T-helper 9 cell (primary cell): ENCODE measurements at regions not wholly inside any gene's neighbourhood (a gene's known extent, or its start where the extent isn't known, plus 50 kb on each side); places are given as distances from the start of the nearest gene placed in this dataset.
"Not testable (repeated sequence)": the region's sequence is repeated elsewhere in the genome, so short reads cannot be mapped to it uniquely, and the experiment has no call there.

Source experiments
- DNase-seq: peaks from one replicate; pipeline ENCODE4 v3.0.0-alpha.2; 2020

DNA sequence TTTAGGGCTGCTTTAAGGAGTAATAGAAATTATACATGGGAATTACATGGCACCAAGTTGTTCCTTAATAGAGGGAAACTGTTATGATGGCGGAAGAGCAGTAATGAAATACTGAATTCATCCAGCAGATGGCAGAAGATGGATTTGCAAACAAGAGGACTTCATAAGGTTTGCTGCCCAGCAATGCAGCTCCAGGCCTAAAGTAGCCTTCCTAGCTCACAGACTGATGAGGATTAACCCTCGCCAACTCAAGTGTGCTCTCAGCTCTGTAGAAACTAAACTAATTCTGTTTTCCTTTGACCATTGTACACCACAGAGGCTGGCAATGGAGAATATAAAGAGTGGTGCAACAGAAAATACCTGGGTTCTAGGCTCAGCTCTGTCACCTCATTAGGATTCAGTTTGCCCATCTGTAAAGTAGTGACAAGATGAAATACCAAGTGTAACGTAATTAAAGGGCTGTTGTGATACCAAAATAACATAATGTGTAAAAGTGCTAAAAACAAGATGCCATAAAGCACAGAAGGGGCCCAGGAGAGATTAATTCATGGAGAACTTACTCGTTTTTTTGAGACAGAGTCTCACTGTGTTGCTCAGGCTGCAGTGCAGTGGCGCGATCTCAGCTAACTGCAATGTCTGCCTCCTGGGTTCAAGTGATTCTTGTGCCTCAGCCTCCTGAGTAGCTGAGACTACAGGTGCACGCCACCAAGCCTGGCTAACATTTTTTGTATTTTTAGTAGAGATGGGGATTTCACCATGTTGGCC lies 102.4 kb upstream of the SERBP1 start:
- DNase-seq: no peak

GRCh38 chr1:67534627-67535065 lies 104.4 kb upstream of the SERBP1 start:
- no peak for DNase-seq

- peak; percentile 4 for DNase-seq
Measured at GRCh38 chr1:67535474-67535873, 105.3 kb upstream of the SERBP1 start.

GRCh38 chr1:67536957-67537666 lies 106.9 kb upstream of the SERBP1 start:
- no peak for DNase-seq

DNA sequence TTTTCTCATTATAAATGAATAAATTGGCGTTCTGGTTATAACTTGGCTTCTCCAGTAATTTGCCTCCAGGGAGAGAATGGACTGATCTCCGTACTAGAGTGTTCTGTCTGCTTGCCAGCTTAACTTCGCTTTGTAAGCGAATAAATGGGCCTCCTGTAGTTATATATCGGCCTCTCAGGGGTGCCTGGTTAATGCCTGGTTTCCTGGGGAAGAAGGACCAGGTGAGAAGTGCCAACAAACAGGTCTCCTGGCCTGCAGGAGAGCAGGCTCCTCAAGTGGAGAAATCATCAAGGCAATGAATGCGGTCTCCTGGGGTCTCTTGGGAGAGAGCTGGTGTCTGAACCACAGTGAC lies 107.4 kb upstream of the SERBP1 start:
- no peak for DNase-seq

- no peak for DNase-seq
Measured at GRCh38 chr1:67540025-67540732, 110.0 kb upstream of the SERBP1 start.

DNA sequence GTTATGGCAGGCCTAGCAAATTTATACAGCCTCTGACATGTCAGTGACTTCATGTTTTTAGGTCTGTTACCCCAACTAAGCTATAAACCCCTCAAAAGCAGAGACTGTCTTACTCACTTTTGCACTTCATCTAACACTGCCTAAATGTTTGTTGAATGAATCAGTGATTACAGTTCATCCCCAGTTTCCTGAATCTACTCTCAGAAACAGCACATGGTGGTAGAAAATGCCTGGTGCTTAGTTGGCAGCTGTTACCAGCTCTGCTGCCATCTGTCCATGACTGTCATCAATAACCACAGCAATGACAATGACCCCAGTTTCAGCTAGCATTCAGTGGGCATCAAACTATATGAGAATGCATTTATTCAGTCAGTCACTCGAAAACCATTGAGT lies 110.5 kb upstream of the SERBP1 start:
- DNase-seq: no peak

DNA sequence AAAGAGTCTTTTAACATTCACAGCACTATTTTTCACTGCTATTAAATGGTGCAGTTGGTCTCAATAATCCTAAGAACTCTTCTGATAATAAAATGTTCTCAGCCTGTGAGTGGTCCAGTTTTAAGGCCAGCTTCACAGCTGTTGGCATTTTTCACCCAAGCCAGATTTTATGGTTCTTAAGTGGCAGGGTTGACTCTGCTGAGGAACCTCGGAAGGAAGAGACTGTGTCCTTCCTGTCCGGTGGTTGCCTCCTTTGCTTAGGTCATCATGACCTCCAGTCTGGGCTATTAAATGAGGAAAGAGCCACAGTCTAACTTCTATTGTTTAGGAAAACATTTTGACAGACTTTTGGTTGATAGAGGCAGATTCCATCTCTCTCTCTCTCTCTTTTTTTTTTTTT lies 112.5 kb upstream of the SERBP1 start:
- DNase-seq: no peak

GRCh38 chr1:67544921-67545320 lies 114.7 kb upstream of the SERBP1 start:
- no peak for DNase-seq

DNA sequence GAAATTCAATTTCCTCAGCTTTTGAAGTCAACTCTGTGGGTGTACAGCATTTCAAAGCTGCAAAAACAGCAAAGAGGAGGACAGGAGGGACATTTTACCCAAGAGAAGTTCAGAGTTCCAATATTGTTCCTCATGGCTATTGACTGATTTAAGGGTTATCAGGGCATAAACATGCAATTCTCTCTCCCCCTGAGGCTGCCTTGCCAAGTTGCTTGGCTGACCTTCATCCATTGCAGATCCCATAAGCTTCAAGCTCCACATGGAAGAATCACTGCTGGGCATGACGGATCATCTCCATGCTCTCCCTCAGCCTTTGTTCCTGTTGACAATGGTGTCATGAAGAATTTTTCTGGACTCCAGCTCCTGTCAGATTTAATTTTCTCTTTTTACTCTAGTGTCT lies 115.2 kb upstream of the SERBP1 start:
- DNase-seq: no peak

DNA sequence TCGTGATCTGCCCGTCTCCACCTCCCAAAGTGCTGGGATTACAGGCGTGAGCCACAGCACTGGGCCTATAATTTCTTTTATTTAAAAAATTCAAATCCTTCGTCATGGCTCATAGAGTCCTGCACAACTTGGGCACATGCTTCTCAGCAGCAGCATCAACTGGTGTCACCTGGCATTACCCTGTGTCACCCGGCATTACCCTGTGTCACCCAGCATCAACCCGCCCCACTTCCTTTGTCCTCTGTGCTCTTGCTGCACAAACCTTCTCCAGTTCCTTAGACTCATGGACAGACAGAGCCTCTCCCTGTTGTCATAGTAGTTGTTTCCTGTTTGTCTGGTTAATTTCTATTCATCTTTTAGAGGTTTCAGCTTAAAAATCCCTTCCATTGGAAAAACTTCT lies 121.2 kb upstream of the SERBP1 start:
- DNase-seq: no peak

DNA sequence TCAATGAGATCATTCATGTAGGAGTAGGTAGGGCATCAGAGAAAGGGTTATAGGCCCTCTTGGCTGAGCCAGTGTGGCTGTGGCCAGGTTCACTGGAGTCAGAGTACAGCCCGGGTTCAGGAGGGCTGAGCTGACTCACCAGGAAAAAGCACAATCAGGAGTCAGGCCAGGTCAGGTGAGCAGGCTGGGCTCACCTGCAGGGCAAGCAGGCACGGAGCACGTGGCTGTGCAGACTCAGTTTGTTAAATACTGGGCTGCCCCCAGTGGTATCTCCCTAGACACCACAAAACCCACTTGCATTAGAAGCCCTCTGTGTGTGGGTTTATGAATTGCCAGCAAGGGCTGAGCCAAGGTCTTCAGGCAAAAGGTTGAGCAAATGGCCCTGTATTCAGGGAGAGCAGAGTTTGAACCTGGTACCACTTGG lies 122.1 kb upstream of the SERBP1 start:
- no peak for DNase-seq

DNA sequence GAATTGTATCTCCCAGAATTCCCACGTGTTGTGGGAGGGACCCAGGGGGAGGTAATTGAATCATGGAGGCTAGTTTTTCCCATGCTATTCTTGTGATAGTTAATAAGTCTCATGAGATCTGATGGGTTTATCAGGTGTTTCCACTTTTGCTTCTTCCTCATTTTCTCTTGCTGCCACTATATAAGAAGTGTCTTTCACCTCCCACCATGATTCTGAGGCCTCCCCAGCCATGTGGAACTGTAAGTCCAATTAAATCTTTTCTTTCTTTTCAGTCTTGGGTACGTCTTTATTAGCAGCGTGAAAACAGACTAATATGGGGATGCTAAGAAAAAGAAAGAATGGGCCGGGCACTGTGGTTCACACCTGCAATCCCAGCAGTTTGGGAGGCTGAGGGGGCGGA lies 124.0 kb upstream of the SERBP1 start:
- not testable (repeated sequence) for DNase-seq

- DNase-seq: no peak
Measured at GRCh38 chr1:67555461-67556296, 125.5 kb upstream of the SERBP1 start.

- no peak for DNase-seq
Measured at GRCh38 chr1:67556297-67556900, 126.2 kb upstream of the SERBP1 start.

DNA sequence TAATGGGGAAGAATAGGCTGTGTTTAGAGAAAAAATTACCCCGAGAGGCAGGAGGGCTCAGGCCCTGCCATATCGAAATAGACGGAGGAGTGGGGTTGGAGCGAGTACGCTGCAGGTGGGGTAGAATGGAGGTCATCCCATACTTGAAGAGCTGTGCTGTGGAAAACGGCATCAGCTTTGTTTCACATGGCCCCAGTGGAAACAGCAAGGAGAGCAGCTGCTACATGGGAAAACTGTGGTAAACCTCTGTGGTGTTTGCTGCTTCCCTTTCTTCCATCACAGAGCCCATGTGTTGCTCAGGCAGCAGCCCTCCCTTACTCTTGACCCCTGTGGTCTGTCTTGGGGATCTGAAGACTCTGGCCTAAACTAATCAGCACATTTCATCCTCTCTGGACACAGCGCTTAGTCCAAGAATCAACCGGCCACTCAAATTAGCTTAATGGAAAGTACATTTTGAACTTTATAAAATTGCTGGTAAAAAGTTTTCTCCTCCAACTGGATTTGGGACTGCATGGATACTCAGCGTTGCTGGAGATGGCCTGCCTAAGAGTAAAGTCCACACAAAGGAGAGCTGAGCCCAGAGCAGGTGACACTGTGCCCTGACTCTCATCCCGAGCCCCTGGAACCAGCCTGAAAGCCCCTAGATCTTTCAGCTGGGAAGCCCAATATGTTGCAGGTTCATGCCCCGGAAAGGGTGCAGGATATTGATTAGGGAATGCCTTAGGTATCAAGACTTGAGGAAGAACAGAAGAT lies 127.1 kb upstream of the GADD45A start:
- DNase-seq: no peak

DNA sequence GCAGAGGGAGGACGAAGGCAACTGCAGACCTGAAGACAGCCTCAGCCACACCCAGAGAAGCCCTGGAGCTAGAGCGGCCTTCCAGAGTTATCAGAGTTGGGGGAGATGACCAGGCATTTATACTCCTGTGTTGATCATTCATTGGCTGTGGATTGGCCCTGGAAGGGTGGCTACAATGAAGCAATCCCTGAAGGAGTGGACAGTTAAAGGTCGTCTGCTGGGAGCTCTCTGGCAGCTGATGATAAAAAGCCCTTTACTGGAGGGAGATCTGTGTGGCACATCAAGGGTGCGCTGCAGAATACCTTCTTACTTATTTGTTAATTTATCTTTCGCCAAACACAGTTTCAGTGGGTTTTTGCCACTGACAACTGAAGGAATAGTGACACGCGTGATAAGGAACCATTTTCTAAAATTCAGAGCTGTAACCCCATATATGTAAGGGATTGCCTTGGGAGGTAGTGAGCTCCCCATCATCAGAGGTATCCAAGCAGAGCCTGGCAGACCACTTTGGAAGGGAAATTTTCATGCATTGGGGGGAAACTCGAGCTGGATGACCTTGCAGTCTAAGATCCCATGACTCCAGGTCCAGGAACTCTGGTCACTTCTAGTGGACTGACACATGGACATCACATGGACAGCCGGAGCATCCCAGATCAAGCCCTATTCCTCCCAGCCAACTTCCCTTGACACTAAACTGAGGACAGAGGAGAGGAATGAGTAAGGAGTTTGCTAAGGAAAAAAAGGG lies 126.4 kb upstream of the GADD45A start:
- DNase-seq: no peak

- DNase-seq: no peak
Measured at GRCh38 chr1:67559222-67559700, 125.7 kb upstream of the GADD45A start.

GRCh38 chr1:67560580-67561255 lies 124.3 kb upstream of the GADD45A start:
- DNase-seq: no peak

DNA sequence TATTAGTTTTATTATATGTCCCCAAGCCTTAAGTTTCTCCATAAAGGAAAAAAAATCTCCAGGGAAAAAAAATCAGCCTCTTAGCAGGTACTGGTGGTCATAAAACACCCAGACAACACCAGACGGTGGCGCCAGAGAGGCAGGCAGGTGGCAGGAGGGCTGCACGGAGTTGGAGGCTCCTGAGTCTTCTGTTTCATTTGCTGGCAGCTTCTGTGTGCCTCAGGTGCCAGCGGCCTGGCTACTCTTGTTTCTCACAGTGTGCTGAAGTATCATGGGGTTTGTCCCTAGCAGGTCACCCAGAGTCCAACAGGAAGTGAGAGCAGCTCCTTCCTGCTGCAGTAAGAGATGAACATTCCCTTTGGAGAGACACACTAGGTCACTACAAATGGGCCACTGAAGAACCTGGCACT lies 123.3 kb upstream of the GADD45A start:
- peak; percentile 81 for DNase-seq
